ENCODE measurements at regions not wholly inside any gene's neighbourhood (a gene's known extent, or its start where the extent isn't known, plus 50 kb on each side); places are given as distances from the start of the nearest gene placed in this dataset.

DNA sequence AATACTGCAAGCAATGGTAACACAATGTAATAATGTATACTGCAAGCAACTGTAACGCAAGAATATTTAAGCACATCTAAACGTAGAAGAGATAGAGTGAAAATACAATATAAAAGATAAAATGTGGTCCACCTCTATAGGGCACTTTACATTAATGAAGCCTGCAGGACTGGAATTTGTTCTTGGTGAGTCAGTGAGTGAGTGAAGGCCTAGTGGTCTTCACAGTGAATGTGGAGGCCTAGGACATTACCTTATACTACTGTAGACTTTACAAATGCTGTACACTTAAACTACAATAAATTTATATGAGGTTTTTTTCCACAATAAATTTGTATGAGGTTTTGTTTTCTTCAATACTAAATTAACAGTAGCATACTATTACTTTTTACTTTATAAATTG lies 287.4 kb upstream of the SNX7 start:
- no peak for DNase-seq

DNA sequence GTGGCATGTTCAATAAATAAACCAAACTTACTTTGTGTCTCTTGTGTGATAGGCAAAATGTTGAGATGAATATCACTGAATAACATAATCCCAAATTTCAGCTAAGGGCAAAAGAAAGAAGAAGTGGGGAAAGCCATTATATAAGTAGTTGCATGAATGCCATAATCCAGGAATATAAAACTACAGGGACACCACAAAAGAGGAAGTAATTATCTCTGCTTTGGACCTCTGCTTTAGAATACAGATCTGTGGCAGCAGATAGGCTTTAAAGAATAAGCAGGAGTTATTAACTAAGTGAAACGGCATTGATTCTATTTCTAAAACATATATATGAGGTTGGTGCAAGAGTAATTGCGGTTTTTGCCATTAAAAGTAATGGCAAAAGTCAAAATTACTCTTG lies 288.5 kb upstream of the SNX7 start:
- DNase-seq, result no peak

DNA sequence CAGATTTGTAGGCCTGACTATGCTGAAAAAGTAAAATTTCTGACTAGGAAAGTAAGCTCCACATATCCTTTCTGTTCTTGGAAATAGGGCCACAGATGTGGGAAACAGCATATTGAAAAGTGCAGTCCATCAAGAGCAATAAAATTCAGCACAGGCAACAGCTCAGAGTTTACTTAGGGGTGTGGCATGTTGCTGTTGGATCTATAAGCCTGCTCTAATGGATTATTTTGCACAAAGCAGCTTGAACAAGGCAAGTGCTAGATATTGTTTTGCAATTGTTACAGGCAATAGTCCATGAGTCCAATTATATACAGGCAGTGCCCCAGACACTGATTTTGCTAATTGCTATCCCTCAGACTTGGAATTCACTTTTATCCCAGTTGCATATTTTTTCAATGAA lies 289.8 kb upstream of the SNX7 start:
- DNase-seq, result no peak

DNA sequence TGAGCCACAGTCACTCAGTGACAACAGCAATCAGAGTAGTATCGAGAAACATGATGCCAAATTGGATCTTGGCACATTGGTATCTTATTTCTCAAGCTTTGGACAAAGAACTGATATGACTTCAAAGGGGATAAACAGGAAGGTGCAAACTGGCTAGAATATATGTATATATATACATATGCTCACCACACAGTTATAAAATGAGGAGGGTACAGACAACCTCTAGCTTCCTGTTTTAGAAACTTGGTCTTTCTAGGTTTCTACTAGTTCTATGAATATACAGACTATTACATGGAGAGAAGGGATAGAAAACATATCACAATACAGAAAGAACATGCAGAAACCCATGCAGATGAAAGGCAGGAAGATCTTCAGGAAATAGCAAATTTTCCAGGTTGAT lies 292.1 kb upstream of the SNX7 start:
- no peak for DNase-seq

DNA sequence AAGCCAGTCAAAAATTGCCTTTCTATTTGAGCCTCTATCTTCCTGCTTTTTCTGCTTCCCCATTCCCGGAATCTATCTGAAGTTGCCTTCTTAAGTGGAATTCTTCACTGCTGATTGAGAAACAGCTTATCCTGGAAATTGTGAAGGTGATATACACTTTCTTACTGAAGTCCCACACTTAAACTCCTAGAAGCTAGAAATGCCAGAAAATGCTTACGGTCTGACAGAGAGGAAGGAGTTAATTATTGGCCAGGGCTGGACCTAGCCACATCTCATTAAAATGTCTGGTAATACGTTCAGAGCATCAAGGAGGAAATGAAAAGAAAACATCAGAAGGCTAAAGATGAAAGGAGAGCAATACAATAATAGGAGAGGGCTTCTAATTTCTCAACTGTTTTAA lies 292.5 kb upstream of the SNX7 start:
- DNase-seq, result no peak

DNA sequence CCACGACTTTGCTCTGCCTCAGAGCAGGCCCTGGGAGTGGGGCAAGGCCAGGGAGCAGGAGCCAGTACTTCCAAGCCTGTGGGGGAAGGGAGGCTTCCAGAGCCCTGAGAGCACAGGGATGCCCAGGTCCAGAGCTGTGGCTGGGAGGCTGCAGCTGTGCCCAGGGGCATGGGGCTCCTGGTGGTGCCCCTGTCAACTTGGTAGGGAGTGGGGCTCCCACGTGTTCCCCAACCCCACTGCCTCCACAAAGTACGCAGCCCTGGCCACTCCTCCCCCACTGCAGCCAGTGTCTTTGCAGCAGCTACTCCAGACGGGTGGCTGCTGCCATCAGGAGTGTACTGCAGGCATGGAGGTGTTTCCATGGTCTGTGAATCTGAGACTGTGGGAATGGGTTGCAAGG lies 294.1 kb upstream of the SNX7 start:
- DNase-seq, result no peak

DNA sequence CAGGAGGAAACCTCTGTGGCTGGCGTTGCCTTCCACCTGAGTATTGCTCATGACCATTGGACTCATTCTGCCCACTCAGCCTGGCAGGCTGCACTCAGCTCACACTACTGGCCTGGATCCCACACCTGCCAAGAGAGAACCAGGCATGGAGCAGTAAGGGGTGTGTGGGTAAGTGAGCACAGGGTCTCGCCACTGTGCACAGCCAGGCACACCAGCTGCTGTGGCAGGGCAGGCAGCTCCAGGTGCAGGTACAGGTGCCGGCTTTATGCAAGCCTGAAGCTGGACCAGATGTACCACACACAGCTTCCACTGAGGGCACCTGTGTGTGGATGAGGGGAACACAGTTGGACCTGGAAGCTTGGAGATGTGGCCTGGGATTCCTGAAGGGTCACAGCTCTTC lies 295.2 kb upstream of the SNX7 start:
- no peak for DNase-seq

DNA sequence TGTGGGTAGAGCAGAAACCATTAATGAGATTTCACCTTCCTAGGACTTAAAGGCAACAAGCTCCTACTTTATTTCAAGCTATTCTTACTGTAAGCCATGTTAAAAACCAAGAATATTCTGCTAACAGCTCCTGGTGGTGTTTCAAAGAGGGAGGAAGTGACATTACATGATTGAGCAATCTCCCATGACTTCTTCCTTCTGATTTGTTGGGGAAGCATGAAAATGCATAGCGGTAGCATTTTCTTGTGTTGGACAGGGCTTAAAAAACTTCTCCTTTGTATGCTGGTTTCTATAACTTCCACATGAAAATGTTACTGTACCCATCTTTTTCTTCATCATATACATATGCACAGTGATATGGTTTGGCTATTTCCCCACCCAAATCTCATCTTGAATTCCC lies 297.0 kb upstream of the SNX7 start:
- DNase-seq, result no peak

DNA sequence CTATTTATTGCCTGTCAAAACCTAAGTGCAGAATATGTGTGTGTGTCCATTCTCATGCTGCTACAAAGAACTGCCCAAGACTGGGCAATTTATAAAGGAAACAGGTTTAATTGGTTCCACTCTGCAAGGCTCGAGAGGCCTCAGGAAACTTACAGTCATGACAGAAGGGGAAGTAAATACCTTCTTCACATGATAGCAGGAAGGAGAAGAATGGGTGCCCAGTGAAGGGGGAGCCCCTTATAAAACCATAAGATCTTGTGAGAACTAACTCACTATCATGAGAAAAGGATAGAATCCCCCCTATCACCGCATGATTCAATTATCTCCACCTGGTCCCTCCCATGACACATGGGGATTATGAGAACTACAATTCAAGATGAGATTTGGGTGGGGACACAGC lies 300.7 kb upstream of the SNX7 start:
- DNase-seq, result no peak

DNA sequence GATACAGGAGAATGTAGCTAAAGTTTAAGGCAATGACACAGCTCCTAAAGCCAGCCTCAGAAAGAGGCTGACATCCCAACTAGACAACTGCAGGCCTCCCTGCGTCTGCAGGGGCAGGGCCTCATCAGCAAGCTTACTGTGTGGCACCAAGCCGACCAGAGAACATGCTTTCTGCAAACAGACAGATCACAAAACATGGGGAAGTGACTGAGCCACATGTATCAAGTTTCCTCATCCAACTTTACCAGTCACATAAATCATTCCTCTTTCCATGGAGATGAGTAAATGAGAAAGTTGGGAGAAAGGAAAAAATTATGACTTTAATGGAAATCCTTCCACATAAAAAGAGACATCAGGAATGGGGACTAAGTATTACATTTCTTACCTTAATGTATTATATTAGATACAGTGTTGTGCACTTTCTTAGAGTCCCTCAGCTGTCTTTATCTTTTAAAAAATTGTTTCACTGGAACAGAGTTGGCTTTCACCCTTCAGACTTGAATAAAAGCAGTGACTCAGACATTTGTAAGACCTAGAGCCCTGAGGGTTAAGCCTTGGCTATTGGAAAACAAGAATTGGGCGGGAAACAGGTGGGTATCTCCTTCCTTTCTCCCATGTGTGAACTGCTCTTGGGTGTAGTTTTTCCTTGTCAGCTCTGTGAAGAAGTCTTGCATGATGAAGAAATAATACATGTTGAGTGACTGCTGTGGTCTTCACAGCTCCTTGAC lies 305.7 kb upstream of the SNX7 start:
- DNase-seq, result no peak

DNA sequence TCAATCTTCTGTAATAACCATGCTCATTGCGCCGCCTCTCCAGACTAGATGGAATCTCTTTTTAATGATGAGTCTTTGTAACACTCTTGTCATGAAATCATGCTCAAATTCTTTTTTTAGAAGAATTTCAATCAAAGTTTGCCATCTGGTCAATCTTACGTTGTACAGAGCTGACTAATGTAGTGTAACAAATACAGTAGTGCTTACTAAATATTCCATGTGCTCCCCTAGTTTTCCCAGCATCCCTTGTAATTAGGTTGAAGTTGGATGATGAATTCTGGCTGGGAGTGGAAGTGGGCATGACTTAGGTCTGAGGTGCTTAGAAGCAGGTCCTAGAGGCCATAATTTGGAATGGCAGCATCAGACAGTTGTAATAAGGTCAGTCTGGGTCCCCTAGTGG lies 309.1 kb upstream of the SNX7 start:
- DNase-seq, result no peak

DNA sequence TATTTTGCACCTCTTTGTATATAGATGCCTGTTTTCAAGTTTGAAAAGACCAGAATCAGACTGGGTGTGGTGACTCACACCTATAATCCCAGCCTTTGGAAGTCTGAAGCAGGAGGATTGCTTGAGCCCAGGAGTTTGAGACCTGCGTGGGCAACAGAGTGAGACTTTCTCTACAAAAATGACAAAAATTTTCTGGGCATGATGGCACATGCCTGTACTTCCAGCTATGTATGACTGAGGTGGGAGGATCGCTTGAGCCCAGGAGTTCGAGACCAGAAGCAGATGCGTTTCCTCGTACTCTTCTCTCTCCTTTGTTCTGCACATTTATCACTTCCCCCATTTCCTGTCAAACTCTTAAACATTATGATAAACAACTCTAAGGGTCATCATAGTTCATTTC lies 310.0 kb upstream of the SNX7 start:
- no peak for DNase-seq

DNA sequence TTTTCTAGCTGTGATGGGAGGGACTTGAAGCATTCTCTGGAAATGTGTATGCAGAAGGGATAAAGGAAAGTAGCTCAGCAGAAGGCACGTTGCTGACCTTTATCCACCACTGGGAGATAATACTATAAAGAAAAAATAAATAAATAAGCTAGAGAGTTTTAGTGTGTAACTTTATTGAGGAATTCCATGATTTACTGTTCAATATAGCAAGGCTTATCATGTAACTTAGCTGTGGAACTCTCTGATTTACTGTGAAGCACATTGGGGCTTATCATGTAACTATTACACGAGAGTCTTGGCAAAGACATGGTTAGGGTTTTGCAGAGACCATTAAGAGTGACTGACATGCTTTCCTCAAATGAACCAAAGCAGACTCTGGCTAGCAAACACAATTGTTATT lies 316.1 kb upstream of the SNX7 start:
- DNase-seq, result no peak

DNA sequence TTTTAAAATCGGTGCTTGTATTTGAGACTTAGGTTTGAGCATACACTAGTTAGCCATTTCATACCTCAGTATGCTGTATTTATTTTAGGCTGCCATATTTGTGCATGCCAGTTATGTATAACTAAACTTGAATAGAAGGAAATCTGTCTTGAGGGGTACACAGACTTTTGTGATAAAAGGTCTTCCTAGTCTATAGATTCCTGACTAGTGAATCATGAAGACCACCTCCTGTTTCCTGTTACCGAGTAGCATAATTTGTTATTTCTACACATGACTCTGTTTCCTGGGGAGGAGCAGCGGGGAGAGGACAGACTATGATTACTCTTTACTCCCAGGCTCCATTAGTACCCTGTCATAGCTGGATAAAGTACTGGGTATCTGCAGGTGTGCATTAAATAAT lies 316.8 kb upstream of the SNX7 start:
- DNase-seq, result no peak

DNA sequence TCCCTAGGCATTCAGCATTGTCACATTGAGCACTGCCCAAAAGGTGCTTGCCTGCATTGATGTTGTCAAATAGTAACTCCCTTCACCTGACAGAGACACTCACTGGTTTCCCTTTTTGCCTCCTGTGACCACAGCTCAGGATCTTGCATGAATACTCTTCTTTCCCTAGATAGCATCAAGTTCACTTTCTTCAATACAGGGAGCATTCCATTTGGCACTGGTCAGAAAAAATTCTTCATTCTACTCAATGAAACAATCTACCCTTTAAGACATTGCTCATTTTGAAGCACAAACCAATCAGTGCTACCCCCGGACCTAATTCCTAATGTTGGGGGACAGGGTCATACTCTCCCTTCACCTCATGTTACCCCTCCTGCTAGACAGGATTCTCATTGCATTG lies 319.0 kb upstream of the SNX7 start:
- DNase-seq, result no peak

DNA sequence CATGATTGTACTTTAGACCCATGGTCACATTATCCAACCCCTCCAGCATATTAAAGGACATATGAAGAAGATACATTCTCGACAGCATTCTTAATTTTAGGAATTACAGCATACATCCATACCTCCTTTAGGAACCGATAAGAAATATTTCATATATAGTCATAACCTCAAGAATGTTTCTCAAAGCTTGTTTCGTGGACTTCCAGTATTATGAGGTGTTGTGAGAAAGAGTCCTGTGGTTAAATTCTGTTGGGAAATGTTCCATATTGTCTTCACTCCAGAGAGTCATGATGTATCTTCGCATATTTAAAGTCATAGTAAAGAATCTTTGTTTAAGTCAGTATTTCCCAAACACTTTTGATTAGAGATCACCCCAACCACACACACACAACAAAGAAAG lies 321.0 kb upstream of the SNX7 start:
- DNase-seq, result no peak

DNA sequence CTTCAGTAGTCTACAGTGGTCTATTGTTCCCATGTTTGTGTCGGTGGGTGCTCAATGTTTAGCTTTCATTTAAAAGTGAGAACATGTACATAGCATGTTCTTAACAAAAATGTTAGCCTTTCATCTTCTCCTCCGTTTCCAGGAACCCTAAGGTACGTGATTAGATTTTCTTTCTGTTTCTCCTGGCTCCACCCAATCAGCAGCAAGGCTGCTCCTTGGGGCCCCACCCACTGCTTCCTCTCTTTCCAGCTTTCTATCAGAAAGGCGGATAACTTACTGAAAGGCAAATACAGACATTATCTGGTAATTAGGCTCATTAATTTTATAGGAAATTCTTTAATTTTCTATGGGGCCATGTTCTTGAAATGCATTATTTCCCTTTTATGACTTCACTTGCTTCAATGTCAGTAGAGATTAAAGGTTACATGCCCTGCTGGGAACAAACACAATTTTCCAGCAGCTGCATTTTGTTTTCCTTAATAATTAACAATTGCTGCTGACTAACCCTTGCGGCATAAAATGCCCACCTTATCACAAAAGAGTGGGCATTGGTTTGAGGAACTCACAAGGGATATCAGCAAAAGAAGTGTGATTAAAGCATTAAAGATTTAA lies 324.9 kb upstream of the SNX7 start:
- DNase-seq, result peak; percentile 12

DNA sequence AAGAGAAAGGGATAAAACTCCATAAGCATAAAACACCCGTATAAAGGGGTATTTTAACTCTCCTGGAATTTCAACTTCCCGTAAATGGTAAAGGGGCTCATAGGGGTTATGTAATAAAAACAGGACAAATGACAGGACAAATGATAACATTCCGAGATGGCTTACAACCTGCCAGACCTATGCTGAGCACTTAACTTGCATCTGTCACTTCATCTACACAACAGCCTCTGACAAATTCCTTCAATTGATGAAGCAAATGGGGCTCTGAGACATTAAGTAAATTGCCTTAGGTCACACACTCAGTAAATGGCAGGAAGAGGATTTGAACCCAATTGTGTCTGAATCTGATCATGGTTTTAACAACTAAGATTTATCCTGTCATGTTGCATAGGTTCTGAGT lies 327.6 kb upstream of the SNX7 start:
- DNase-seq, result no peak

DNA sequence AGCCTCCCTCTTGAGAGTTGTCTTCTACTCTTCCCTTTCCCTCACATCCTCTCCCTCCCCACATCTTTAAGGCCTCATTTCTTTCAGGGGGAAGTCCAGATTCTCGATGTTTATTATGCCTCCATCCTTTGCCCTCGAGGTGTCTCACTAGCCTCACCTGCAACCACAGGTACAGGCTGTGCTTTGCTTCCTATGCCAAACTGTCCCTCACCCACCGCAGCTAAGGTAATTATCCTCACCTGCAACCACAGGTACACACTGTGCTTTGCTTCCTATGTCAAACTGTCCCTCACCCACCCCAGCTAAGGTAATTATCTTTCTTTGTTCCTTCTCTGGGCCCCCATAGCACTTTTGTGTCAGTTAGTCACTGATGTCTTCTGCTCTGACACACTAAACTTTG lies 328.1 kb upstream of the SNX7 start:
- DNase-seq, result no peak

DNA sequence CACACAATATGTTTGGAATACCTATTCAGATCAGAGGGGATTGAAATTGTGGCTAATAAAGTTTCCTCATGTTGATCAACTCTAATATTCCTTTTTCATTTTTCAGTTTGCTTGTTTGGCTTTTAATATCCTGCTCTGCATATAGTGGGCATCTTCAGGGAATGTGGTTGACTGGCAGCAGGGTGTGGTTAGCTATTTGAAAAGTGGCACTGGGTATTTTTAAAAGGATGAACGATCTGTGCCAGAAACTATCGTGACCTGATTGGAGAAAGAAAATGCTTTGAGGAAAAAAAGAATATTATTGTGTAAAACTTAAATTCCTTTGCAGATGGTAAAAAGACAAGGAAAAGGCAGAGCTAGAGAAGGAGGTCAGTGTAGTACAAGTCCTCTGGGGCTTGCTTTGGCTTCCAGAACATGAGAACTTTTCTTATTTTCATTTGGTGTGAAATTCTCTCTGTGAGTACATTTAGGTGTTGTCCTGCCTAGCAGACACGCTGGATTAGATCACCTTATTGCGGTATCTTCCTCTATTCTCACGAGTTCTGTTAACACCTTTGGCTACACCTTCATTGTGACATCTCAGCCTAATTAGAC lies 329.7 kb upstream of the SNX7 start:
- no peak for DNase-seq

DNA sequence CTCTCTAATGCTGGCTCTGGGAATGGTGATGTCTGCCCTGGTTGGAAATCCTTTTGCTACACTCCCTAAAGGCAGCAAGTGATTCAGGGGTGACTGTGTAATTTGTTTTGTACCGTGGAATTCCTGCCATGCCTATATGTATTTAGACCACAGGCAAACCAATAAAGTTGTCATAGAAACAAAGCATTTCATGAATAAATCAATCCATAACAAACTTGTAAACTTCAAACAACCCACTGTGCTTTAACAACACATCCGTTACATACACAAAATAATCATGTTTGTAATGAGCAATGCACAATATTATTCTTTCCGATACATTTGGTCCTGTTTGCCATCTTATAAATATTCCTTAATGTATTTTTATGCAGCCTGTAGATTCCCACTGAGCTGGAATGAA lies 330.3 kb upstream of the SNX7 start:
- DNase-seq, result no peak

DNA sequence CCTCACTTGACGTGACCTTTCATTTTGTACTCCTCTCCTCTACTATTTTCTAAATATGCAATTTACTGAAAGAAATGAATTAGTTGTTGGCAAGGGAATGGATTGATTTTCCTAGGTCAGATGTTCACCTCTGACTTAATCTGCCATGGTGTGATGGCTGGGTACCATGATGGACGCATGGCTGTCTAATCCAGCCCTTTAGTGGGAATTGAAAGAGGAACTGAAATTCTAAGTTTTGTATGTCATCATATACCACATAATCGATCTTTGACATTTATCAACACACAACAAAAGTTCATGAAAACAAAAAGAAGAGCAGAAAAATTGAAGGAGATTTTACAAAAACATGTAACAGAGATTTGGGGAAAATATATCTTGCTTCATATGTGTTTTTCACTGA lies 331.3 kb upstream of the SNX7 start:
- no peak for DNase-seq

DNA sequence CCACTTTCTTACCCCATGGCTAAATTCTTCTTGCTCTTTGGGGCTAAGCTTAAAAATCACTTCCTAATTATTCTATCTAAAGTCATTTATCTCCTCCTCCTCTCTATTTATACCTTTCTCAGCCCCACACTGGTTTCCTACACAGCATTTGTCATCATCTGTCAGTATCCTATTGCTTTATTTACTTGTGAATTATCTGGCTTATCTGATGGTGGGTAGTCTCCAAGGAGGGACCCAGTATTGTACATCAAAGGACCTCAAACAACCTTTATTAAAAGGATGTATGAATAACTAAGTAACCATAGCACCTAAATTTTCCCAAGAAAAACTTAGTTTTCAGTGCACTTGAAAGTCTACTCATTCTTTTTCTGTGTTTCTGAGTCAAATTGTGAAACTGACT lies 332.7 kb upstream of the SNX7 start:
- no peak for DNase-seq

DNA sequence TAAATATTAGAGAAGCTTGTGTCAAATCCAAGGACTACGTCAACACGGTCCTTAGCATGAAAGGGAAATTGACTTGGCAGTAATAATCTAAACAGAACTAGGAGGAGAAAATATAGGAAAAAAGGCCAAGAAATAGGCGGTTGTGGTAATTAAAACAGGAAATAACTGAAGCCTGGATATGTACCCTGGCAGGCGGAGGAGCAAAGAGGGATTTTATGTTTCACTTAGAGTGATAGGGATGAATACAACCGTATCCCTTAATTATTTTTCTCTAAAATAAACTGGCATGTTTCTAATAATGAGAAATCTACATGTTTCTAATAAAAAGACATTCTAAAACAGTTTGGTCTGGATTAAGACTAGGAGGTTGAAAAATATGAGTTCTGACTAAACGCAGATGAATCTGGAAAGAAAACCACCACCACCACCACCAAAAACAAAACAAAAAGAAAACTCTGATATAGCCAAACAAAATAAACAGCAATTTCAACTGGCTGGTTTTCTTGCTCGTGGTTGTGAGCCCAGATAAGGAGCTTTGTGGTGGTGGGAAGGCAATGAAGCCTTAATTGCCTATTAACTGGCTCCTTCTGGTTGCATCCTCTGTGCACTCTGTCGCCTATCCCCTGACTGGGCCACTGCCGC lies 334.2 kb upstream of the SNX7 start:
- DNase-seq, result no peak

Measured in NCI-H1417 treated with DMSO at 0.1 percent for 48 hours (cell line).